Choroid plexus epithelial cell (primary cell): ENCODE measurements at regions not wholly inside any gene's neighbourhood (a gene's known extent, or its start where the extent isn't known, plus 50 kb on each side); places are given as distances from the start of the nearest gene placed in this dataset.

ENCODE experiments used
- DNase-seq: peaks from one replicate; pipeline ENCODE4 v3.0.0-alpha.2; 2010; ENCODE audit warnings: low read depth
- H3K4me3 ChIP-seq: 2 replicates; pipeline ENCODE4 v1.5.1; 2011; ENCODE audit warnings: low read depth, mild to moderate bottlenecking, control low read depth, low read length, moderate library complexity
- CTCF ChIP-seq: conservative IDR thresholded peaks from 2 replicates; pipeline ENCODE4 v1.5.1; 2011; ENCODE audit warnings: low read depth, mild to moderate bottlenecking, control low read depth, inconsistent platforms, low read length, moderate library complexity

GRCh38 chr5:29561564-29561963, 1631.9 kb upstream of the CDH6 start:
- no peak for DNase-seq
- TF ChIP-seq CTCF = no peak
- no peak overlapping the region for H3K4me3 ChIP-seq

GRCh38 chr5:29550523-29550922, 1643.0 kb upstream of the CDH6 start:
- no peak for DNase-seq
- H3K4me3 ChIP-seq = no peak overlapping the region
- TF ChIP-seq CTCF = no peak

GRCh38 chr5:29548262-29548661, 1645.2 kb upstream of the CDH6 start:
- no peak overlapping the region for H3K4me3 ChIP-seq
- DNase-seq = no peak
- no peak for TF ChIP-seq CTCF

- TF ChIP-seq CTCF = no peak
Observed at GRCh38 chr5:29547236-29547865, 1646.1 kb upstream of the CDH6 start.

GRCh38 chr5:29543501-29543900, 1650.0 kb upstream of the CDH6 start:
- no peak overlapping the region for H3K4me3 ChIP-seq
- no peak for DNase-seq
- TF ChIP-seq CTCF = no peak

More at GRCh38 chr5:29547236-29547865, 1646.1 kb upstream of the CDH6 start:
- DNase-seq = no peak
- no peak overlapping the region for H3K4me3 ChIP-seq

- TF ChIP-seq CTCF = no peak
- DNase-seq = no peak
- H3K4me3 ChIP-seq = no peak overlapping the region
Observed at GRCh38 chr5:29524227-29524626, 1669.3 kb upstream of the CDH6 start.

GRCh38 chr5:29518176-29518575, 1675.3 kb upstream of the CDH6 start:
- H3K4me3 ChIP-seq = no peak overlapping the region
- no peak for TF ChIP-seq CTCF
- no peak for DNase-seq
